PC-3 (cell line): ENCODE measurements at regions not wholly inside any gene's neighbourhood (a gene's known extent, or its start where the extent isn't known, plus 50 kb on each side); places are given as distances from the start of the nearest gene placed in this dataset.

Source experiments
- ATAC-seq: fragments of 200-7000 bp; cut with Tn5 transposase; 2 replicates; pipeline ENCODE4 v1.9.1; 2020; ENCODE audit warnings: mild to moderate bottlenecking, moderate library complexity
- BruUV-seq: library from RNA; stranded (reverse); fragments of 400-500 nt; replicated peaks from 2 replicates; lab custom pipeline; 2021; lab: Mats Ljungman, UMichigan
- CTCF ChIA-PET: fragments of 300-600 bp; sonication (Branson Sonifier 250); formaldehyde crosslinking; loops from one replicate; lab custom pipeline; 2022; ENCODE audit warnings: antibody characterized with exemption; lab: Charles Lee
- POLR2A ChIA-PET: fragments of 300-600 bp; sonication (Branson Sonifier 250); formaldehyde crosslinking; loops from one replicate; lab custom pipeline; 2022; ENCODE audit warnings: antibody characterized with exemption; ENCODE audit not compliant: unreplicated experiment; lab: Charles Lee
- DNase-seq: peaks from one replicate; pipeline ENCODE4 v3.0.0-alpha.2; 2015
- H2AFZ ChIP-seq: fragments of 300-600 bp; sonication (generic); 2 replicates; pipeline ENCODE4 v1.6.0; 2016; ENCODE audit warnings: antibody characterized with exemption, low read length
- H3F3A ChIP-seq: fragments of 300-600 bp; sonication (generic); one replicate; pipeline ENCODE4 v1.6.0; 2017; ENCODE audit warnings: antibody characterized with exemption, low read length, control low read depth, mild to moderate bottlenecking; ENCODE audit not compliant: unreplicated experiment
- H3K27ac ChIP-seq: fragments of 300-600 bp; sonication (generic); 2 replicates; pipeline ENCODE4 v1.5.1; 2016; ENCODE audit warnings: mild to moderate bottlenecking, low read length
- H3K27me3 ChIP-seq: fragments of 300-600 bp; sonication (generic); 2 replicates; pipeline ENCODE4 v1.6.1; 2016; ENCODE audit warnings: low read length, mixed read lengths
- H3K36me3 ChIP-seq: fragments of 300-600 bp; sonication (generic); 2 replicates; pipeline ENCODE4 v1.6.1; 2016; ENCODE audit warnings: low read depth, mixed run types, low read length, mixed read lengths
- H3K4me1 ChIP-seq: fragments of 300-600 bp; sonication (generic); 2 replicates; pipeline ENCODE4 v1.5.1; 2016; ENCODE audit warnings: low read length; ENCODE audit not compliant: insufficient read depth
- H3K4me2 ChIP-seq: fragments of 300-600 bp; sonication (generic); 2 replicates; pipeline ENCODE4 v1.6.0; 2016; ENCODE audit warnings: low read length
- H3K4me3 ChIP-seq: fragments of 300-600 bp; sonication (generic); 2 replicates; pipeline ENCODE4 v1.5.1; 2016; ENCODE audit warnings: mild to moderate bottlenecking, low read length, mixed read lengths
- H3K79me2 ChIP-seq: fragments of 300-600 bp; sonication (generic); 2 replicates; pipeline ENCODE4 v1.6.1; 2017; ENCODE audit warnings: low read length, mixed read lengths
- H3K9ac ChIP-seq: fragments of 300-600 bp; sonication (generic); 2 replicates; pipeline ENCODE4 v1.6.0; 2016; ENCODE audit warnings: mild to moderate bottlenecking, low read length
- H3K9me2 ChIP-seq: fragments of 300-600 bp; sonication (generic); replicated peaks from 2 replicates; pipeline ENCODE4 v1.6.1; 2016; ENCODE audit warnings: mixed run types, low read length, mixed read lengths
- H3K9me3 ChIP-seq: fragments of 300-600 bp; sonication (generic); 2 replicates; pipeline ENCODE4 v1.6.1; 2016; ENCODE audit warnings: low read length, mixed read lengths
- H4K20me1 ChIP-seq: fragments of 300-600 bp; sonication (generic); 2 replicates; pipeline ENCODE4 v1.6.1; 2016; ENCODE audit warnings: low read length, mixed read lengths
- EZH2 ChIP-seq: fragments of 300-600 bp; sonication (generic); IDR thresholded peaks from one replicate; pipeline ENCODE4 v1.6.1; 2017; ENCODE audit warnings: antibody characterized with exemption, mild to moderate bottlenecking, low read length; ENCODE audit not compliant: unreplicated experiment
- EZH2phosphoT487 ChIP-seq: fragments of 300-600 bp; sonication (generic); IDR thresholded peaks from 2 replicates; pipeline ENCODE4 v1.6.1; 2018; ENCODE audit warnings: mild to moderate bottlenecking, antibody characterized with exemption, low read length, borderline replicate concordance
- intact Hi-C: fragments of 100-400 bp; cut with micrococcal nuclease; formaldehyde crosslinking; loops from 2 replicates; pipeline ENCODE4 v1.9.0; 2023
- TF ChIP-seq, protein P1 (sequence below): fragments of 300-600 bp; sonication (generic); conservative IDR thresholded peaks from 2 replicates; pipeline ENCODE4 v1.5.1; 2017; ENCODE audit warnings: antibody characterized with exemption, low read depth, mild to moderate bottlenecking, low read length

DNA sequence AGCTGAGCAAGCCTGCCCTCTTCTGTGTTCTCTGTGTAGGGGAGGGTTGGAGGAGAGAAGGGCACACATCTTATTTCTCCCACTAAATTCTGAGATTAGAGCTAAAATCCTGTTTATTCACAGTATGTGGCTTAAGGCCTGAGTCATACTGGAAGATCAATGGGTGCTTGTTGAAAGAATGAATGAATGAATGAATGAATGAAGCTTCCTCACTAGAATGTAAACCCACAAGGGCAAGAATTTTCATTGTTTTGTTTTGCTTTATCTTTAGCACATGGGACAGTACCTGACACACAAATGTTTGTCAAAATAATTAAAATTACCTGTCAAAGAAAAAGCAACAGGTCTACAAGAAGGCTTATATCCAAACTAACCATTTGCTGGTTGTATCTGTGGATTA, 50.6 kb upstream of the PAK1 start:
- Histone ChIP-seq H3K9ac (no peak overlapping the region), H3K9me3 (no peaks in the 10 kb centered on the region), H3K4me3 (no peak overlapping the region), H3K9me2 (no peaks in the 10 kb centered on the region), H2AFZ (no peak overlapping the region), H3K4me1 (no peaks in the 10 kb centered on the region), H3K36me3 (no peaks in the 10 kb centered on the region), H4K20me1 (no peaks in the 10 kb centered on the region), H3K27ac (no peak overlapping the region), H3K4me2 (no peak overlapping the region), H3F3A (no peaks in the 10 kb centered on the region), H3K27me3 (no peaks in the 10 kb centered on the region), H3K79me2 (no peaks in the 10 kb centered on the region)
- BruUV-seq: no TSS peak
- intact Hi-C loops: no loop called here
- TF ChIP-seq, protein P1, sequence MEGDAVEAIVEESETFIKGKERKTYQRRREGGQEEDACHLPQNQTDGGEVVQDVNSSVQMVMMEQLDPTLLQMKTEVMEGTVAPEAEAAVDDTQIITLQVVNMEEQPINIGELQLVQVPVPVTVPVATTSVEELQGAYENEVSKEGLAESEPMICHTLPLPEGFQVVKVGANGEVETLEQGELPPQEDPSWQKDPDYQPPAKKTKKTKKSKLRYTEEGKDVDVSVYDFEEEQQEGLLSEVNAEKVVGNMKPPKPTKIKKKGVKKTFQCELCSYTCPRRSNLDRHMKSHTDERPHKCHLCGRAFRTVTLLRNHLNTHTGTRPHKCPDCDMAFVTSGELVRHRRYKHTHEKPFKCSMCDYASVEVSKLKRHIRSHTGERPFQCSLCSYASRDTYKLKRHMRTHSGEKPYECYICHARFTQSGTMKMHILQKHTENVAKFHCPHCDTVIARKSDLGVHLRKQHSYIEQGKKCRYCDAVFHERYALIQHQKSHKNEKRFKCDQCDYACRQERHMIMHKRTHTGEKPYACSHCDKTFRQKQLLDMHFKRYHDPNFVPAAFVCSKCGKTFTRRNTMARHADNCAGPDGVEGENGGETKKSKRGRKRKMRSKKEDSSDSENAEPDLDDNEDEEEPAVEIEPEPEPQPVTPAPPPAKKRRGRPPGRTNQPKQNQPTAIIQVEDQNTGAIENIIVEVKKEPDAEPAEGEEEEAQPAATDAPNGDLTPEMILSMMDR: 0 out of 2 replicates have a peak, but pooled peaks have one; percentile 18
- no peak for TF ChIP-seq EZH2phosphoT487
- TF ChIP-seq EZH2: no peak
- no peak for DNase-seq
- ChIA-PET POLR2A (no interaction called here), CTCF (no interaction called here)
- 0 out of 2 replicates have a peak, but pooled peaks have one; percentile 20 for ATAC-seq

DNA sequence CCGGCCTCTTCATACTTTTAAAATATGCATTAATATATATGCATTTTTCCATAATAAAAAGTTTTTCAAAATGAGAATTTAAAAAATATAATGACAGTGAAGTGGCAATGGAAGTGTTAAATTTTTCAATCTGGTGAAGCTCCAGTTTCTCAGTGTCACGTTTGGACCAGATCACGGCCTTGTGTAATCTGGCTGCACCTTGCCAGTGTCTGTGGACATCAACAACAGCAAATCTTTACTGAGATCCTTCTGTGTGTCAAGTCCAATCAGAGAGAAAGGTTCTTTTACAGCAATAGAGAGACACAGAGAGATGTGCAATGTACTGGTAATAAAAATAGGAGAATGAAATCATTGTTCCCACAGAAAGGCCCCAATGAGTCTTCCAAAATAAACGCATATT, 49.8 kb upstream of the PAK1 start:
- no peak overlapping the region for H3K27ac ChIP-seq
- no TSS peak for BruUV-seq
- no peak overlapping the region for H3K9ac ChIP-seq
- H3F3A ChIP-seq: no peaks in the 10 kb centered on the region
- H3K4me2 ChIP-seq: no peak overlapping the region
- no peaks in the 10 kb centered on the region for H3K4me1 ChIP-seq
- no peaks in the 10 kb centered on the region for H3K9me3 ChIP-seq
- TF ChIP-seq, protein P1: no peak
- TF ChIP-seq EZH2phosphoT487 (no peak), EZH2 (no peak)
- ATAC-seq (no peak), DNase-seq (no peak)
- H4K20me1 ChIP-seq: no peaks in the 10 kb centered on the region
- POLR2A ChIA-PET: no interaction called here
- H2AFZ ChIP-seq: no peak overlapping the region
- no peaks in the 10 kb centered on the region for H3K79me2 ChIP-seq
- intact Hi-C loops: no loop called here
- H3K36me3 ChIP-seq: no peaks in the 10 kb centered on the region
- H3K9me2 ChIP-seq: no peaks in the 10 kb centered on the region
- H3K27me3 ChIP-seq: 0 out of 2 replicates have a peak, but pooled peaks cover 2% of the 10 kb centered on the region
- H3K4me3 ChIP-seq: no peak overlapping the region
- CTCF ChIA-PET: no interaction called here
